Lower leg skin (tissue), 4 donors: ENCODE measurements at regions not wholly inside any gene's neighbourhood (a gene's known extent, or its start where the extent isn't known, plus 50 kb on each side); places are given as distances from the start of the nearest gene placed in this dataset.
"Not testable (repeated sequence)": the region's sequence is repeated elsewhere in the genome, so short reads cannot be mapped to it uniquely, and the experiment has no call there.

ENCODE experiments used
- DNase-seq, 2 donors: peaks; one replicate each; pipeline ENCODE4 v3.0.0-alpha.2; 2019; ENCODE audit warnings: low spot score in 2 of 2
- H3K4me3 ChIP-seq: fragments of 200-600 bp; sonication (generic); 2 replicates; pipeline ENCODE4 v1.5.1; 2017; ENCODE audit warnings: mild to moderate bottlenecking, low read depth; ENCODE audit not compliant: poor library complexity, severe bottlenecking
- CTCF ChIP-seq, 3 donors: fragments of 450-650 bp; IDR thresholded peaks; one replicate each; pipeline ENCODE4 v1.5.1; 2016; ENCODE audit warnings: antibody characterized with exemption in 3 of 3, mild to moderate bottlenecking in 3 of 3, moderate library complexity in 2 of 3
- POLR2A ChIP-seq, 2 donors: fragments of 450-650 bp; IDR thresholded peaks; one replicate each; pipeline ENCODE4 v1.6.1; 2016 to 2017; ENCODE audit warnings: antibody characterized with exemption in 2 of 2, mild to moderate bottlenecking in 1 of 2, moderate library complexity in 1 of 2
- WGBS, 2 donors: methylation state at CpG; one replicate each; pipeline ENCODE4 v1.1.5; 2018; 5-methylcytosine and 5-hydroxymethylcytosine counted together
- intact Hi-C: fragments of 100-400 bp; cut with DNase I; formaldehyde crosslinking; loops from one replicate; pipeline ENCODE4 v1.15.0; 2023; ENCODE audit warnings: low total_unique reads

GRCh38 chr18:46239549-46239948 lies 135.4 kb downstream of the HAUS1 start:
- no peak for DNase-seq
- TF ChIP-seq CTCF (IDR thresholded peaks at IDR 0.05), result no peak
- TF ChIP-seq POLR2A (IDR thresholded peaks at IDR 0.05), result no peak
- intact Hi-C loops, result no loop called here
- no peak overlapping the region for H3K4me3 ChIP-seq

GRCh38 chr18:46239998-46240397 lies 135.8 kb downstream of the HAUS1 start:
- 85 to 90% methylated on average over 4 of the region's 4 CpGs for WGBS, 2 donors
- no peak overlapping the region for H3K4me3 ChIP-seq
- no peak for DNase-seq
- intact Hi-C loops, result no loop called here
- no peak for TF ChIP-seq CTCF (IDR thresholded peaks at IDR 0.05)
- TF ChIP-seq POLR2A (IDR thresholded peaks at IDR 0.05), result no peak

GRCh38 chr18:46241393-46241792 lies 137.2 kb downstream of the HAUS1 start:
- DNase-seq, intact Hi-C loops, H3K4me3 ChIP-seq: not testable (repeated sequence)
- WGBS, 2 donors, result 87 to 92% methylated on average over 7 of the region's 7 CpGs

GRCh38 chr18:46242183-46242582 lies 138.0 kb downstream of the HAUS1 start:
- intact Hi-C loops, result no loop called here
- no peak overlapping the region for H3K4me3 ChIP-seq
- TF ChIP-seq POLR2A (IDR thresholded peaks at IDR 0.05), result no peak
- TF ChIP-seq CTCF (IDR thresholded peaks at IDR 0.05), result no peak
- 93 to 96% methylated on average over 6 of the region's 6 CpGs for WGBS, 2 donors
- no peak for DNase-seq

GRCh38 chr18:46243095-46243494 lies 138.9 kb downstream of the HAUS1 start:
- no peak overlapping the region for H3K4me3 ChIP-seq
- TF ChIP-seq POLR2A (IDR thresholded peaks at IDR 0.05), result no peak
- TF ChIP-seq CTCF (IDR thresholded peaks at IDR 0.05), result no peak
- DNase-seq, result no peak
- intact Hi-C loops, result no loop called here
- WGBS, 2 donors, result 0 to 49% methylated on average over 1 of the region's 1 CpG

GRCh38 chr18:46243673-46244072 lies 139.5 kb downstream of the HAUS1 start:
- WGBS, 2 donors, result 87 to 88% methylated on average over 3 of the region's 3 CpGs
- intact Hi-C loops, result no loop called here
- no peak for DNase-seq
- no peak for TF ChIP-seq CTCF (IDR thresholded peaks at IDR 0.05)
- no peak for TF ChIP-seq POLR2A (IDR thresholded peaks at IDR 0.05)
- H3K4me3 ChIP-seq, result no peak overlapping the region
